OCI-LY1 (cell line): ENCODE measurements at regions not wholly inside any gene's neighbourhood (a gene's known extent, or its start where the extent isn't known, plus 50 kb on each side); places are given as distances from the start of the nearest gene placed in this dataset.

Experiments
- H2AFZ ChIP-seq: fragments of 200-600 bp; sonication (generic), shearing (Covaris generic); 2 replicates; pipeline ENCODE4 v1.6.0; 2014; ENCODE audit warnings: antibody characterized with exemption, mild to moderate bottlenecking, low read length
- H3F3A ChIP-seq: fragments of 200-600 bp; sonication (generic), shearing (Covaris generic); 2 replicates; pipeline ENCODE4 v1.6.0; 2014; ENCODE audit warnings: mild to moderate bottlenecking, antibody characterized with exemption, low read length, moderate library complexity; ENCODE audit not compliant: insufficient read depth
- H3K27ac ChIP-seq: fragments of 200-600 bp; sonication (generic); 2 replicates; pipeline ENCODE4 v1.5.1; 2014; ENCODE audit warnings: low read length, mixed run types, mild to moderate bottlenecking, low read depth; ENCODE audit not compliant: poor library complexity, severe bottlenecking
- H3K27me3 ChIP-seq: fragments of 200-600 bp; sonication (generic); 2 replicates; pipeline ENCODE4 v1.6.0; 2014; ENCODE audit warnings: antibody characterized with exemption, mild to moderate bottlenecking, low read length, moderate library complexity; ENCODE audit not compliant: insufficient read depth
- H3K36me3 ChIP-seq: fragments of 200-600 bp; sonication (generic); 2 replicates; pipeline ENCODE4 v1.6.1; 2014; ENCODE audit warnings: mild to moderate bottlenecking, antibody characterized with exemption, low read length, moderate library complexity, mixed read lengths; ENCODE audit not compliant: insufficient read depth
- H3K4me1 ChIP-seq: fragments of 200-600 bp; sonication (generic); 2 replicates; pipeline ENCODE4 v1.5.1; 2014; ENCODE audit warnings: mild to moderate bottlenecking, low read length, moderate library complexity; ENCODE audit not compliant: insufficient read depth, severe bottlenecking
- H3K4me2 ChIP-seq: fragments of 200-600 bp; sonication (generic), shearing (Covaris generic); 2 replicates; pipeline ENCODE4 v1.6.1; 2014; ENCODE audit warnings: low read length
- H3K4me3 ChIP-seq: fragments of 200-600 bp; sonication (generic); 2 replicates; pipeline ENCODE4 v1.5.1; 2014; ENCODE audit warnings: low read length, low read depth, mild to moderate bottlenecking, mixed read lengths; ENCODE audit not compliant: poor library complexity, severe bottlenecking
- H3K79me2 ChIP-seq: fragments of 200-600 bp; shearing (Covaris generic); 2 replicates; pipeline ENCODE4 v1.6.1; 2016; ENCODE audit warnings: mixed run types, low read length, mixed read lengths; ENCODE audit not compliant: insufficient read depth
- H3K9ac ChIP-seq: fragments of 200-600 bp; sonication (generic), shearing (Covaris generic); 2 replicates; pipeline ENCODE4 v1.6.1; 2014; ENCODE audit warnings: mild to moderate bottlenecking, low read length, mixed read lengths
- H3K9me2 ChIP-seq: fragments of 200-600 bp; sonication (generic), shearing (Covaris generic); 2 replicates; pipeline ENCODE4 v1.6.1; 2014; ENCODE audit warnings: low read depth, mild to moderate bottlenecking, low read length, mixed read lengths
- H3K9me3 ChIP-seq: fragments of 200-600 bp; shearing (Covaris generic); 2 replicates; pipeline ENCODE4 v1.6.1; 2014; ENCODE audit warnings: low read length, mixed read lengths
- H4K20me1 ChIP-seq: fragments of 200-600 bp; sonication (generic), shearing (Covaris generic); 2 replicates; pipeline ENCODE4 v1.6.0; 2016; ENCODE audit warnings: mild to moderate bottlenecking, low read length; ENCODE audit not compliant: insufficient read depth
- EZH2 ChIP-seq: fragments of 200-600 bp; sonication (generic), shearing (Covaris generic); IDR thresholded peaks from 2 replicates; pipeline ENCODE4 v1.8.0; 2017; ENCODE audit warnings: borderline replicate concordance, mixed run types, mild to moderate bottlenecking, antibody characterized with exemption, low read length, moderate library complexity, mixed read lengths
- TF ChIP-seq, protein P1 (sequence below): fragments of 200-600 bp; sonication (generic), shearing (Covaris generic); IDR thresholded peaks from 2 replicates; pipeline ENCODE4 v1.5.1; 2017; ENCODE audit warnings: mild to moderate bottlenecking, antibody characterized with exemption, low read length, moderate library complexity, mixed read lengths

DNA sequence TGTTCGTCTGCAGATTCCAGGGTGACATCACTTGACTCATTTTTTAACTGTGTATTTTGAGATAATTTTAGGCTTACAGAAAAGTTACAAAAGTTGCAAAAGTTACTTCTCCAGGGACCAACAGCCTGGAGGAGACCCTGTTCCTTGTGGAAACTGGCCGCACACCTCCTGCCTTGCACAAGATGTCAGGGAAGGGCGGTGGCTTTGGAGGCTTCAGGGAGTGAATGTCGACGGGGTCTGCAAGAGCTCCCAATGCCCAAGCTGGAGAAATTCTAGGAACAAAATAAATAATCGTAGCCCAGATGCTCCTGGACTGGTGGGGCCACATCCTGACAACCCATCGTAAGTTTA is 62.2 kb upstream of the FAM20C start:
- Histone ChIP-seq H3K79me2 (no peaks in the 10 kb centered on the region), H3K4me3 (no peak overlapping the region), H3K36me3 (no peaks in the 10 kb centered on the region), H3K4me1 (no peaks in the 10 kb centered on the region), H3K27ac (no peak overlapping the region), H3K9ac (no peak overlapping the region), H3K27me3 (peaks cover 8% of the 10 kb centered on the region; the same call in 1 of the 2 replicates), H3F3A (no peaks in the 10 kb centered on the region), H4K20me1 (no peaks in the 10 kb centered on the region), H2AFZ (no peak overlapping the region), H3K4me2 (no peak overlapping the region), H3K9me2 (no peaks in the 10 kb centered on the region), H3K9me3 (no peaks in the 10 kb centered on the region)
- TF ChIP-seq, protein P1, sequence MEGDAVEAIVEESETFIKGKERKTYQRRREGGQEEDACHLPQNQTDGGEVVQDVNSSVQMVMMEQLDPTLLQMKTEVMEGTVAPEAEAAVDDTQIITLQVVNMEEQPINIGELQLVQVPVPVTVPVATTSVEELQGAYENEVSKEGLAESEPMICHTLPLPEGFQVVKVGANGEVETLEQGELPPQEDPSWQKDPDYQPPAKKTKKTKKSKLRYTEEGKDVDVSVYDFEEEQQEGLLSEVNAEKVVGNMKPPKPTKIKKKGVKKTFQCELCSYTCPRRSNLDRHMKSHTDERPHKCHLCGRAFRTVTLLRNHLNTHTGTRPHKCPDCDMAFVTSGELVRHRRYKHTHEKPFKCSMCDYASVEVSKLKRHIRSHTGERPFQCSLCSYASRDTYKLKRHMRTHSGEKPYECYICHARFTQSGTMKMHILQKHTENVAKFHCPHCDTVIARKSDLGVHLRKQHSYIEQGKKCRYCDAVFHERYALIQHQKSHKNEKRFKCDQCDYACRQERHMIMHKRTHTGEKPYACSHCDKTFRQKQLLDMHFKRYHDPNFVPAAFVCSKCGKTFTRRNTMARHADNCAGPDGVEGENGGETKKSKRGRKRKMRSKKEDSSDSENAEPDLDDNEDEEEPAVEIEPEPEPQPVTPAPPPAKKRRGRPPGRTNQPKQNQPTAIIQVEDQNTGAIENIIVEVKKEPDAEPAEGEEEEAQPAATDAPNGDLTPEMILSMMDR: no peak
- TF ChIP-seq EZH2: no peak

DNA sequence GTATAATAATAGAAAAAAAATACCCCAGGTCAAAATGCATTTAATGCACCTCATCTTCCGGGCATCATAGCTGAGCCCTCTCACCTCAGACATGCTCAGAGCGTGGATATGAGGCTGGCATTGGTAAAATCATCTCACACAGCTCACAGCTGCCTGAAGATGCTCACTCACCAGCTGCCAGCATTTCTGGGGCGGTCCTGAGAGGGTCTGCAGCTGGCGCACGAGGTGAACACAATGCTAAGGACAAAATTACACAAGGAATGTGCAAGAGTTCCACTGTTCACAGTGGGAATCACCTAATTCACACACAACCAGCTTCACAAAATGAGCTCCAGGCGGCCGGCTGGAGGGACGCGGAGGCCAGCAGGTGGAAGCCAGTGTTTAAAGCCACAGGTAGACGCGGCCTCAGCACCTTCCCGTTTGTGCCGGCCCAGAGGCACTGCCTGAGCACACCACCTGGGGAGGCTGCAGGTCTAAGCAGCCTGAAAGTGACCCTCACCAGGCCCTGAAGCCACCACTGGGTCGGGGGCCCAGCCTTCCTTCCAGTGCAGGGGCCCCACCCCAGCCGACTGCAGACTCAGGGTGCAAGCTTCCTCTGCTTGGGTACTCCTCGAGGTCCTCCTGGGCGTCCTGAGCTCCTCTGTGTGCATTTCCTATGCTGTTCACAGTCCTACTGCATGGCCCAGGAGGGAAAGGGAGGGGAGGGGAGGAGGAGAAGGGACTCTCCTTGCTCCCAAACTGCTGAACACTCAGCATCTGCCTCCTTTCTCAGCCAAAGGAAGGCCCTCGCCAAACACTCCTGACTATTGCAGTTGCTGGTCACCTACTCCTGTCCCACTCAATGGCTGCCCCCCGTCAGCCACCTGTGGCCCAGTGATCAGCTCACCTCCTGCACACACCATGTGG is 61.2 kb upstream of the FAM20C start:
- Histone ChIP-seq H3K27me3 (peaks cover 8% of the 10 kb centered on the region; the same call in 1 of the 2 replicates), H3K27ac (no peak overlapping the region), H3K4me2 (no peak overlapping the region), H3K4me1 (no peaks in the 10 kb centered on the region), H3K9me2 (no peaks in the 10 kb centered on the region), H4K20me1 (no peaks in the 10 kb centered on the region), H2AFZ (no peak overlapping the region), H3K4me3 (no peak overlapping the region), H3K9me3 (no peaks in the 10 kb centered on the region), H3F3A (no peaks in the 10 kb centered on the region), H3K9ac (no peak overlapping the region), H3K36me3 (no peaks in the 10 kb centered on the region), H3K79me2 (no peaks in the 10 kb centered on the region)
- TF ChIP-seq EZH2: no peak
- TF ChIP-seq, protein P1: no peak

DNA sequence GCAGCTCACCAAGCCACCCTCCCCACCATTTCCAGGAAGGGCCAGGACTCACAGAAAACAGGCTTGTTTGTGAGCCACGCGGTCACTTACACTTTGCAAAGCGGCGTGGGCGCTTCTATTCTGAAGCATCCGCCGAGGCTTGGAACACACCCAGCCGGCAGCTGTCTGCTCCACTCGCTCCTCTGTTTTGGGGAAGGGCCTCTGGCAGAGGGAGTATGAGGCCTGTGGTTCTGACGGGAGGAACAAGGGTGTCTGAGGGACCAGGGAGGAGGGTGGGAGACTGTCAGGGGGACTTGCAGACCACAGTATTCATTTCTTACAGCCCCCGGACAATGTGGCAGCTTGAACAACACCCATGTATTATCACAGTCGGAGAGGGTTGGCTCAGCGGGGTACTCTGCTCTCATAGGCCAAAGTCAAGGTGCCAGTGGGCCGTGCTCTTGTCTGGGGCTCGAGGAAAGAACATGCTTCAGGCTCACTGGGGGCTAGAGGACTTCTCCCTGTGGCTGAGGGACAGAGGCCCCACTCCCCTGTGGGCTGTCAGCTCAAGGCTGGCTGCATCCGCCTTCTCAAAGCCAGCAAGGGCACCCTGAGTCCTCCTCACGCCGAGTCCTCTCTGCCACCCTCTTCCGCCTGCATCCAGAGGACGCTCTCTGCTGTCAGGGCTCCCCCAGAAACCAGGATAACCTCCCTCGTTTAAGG is 60.4 kb upstream of the FAM20C start:
- H3F3A ChIP-seq: no peaks in the 10 kb centered on the region
- H4K20me1 ChIP-seq: no peaks in the 10 kb centered on the region
- H3K4me1 ChIP-seq: no peaks in the 10 kb centered on the region
- TF ChIP-seq, protein P1: no peak
- no peak for TF ChIP-seq EZH2
- no peaks in the 10 kb centered on the region for H3K9me2 ChIP-seq
- no peak overlapping the region for H3K27ac ChIP-seq
- no peaks in the 10 kb centered on the region for H3K9me3 ChIP-seq
- H3K79me2 ChIP-seq: no peaks in the 10 kb centered on the region
- H3K27me3 ChIP-seq: peaks cover 5% of the 10 kb centered on the region; the same call in 1 of the 2 replicates
- no peak overlapping the region for H3K4me2 ChIP-seq
- no peak overlapping the region for H2AFZ ChIP-seq
- no peak overlapping the region for H3K9ac ChIP-seq
- no peaks in the 10 kb centered on the region for H3K36me3 ChIP-seq
- no peak overlapping the region for H3K4me3 ChIP-seq
